Activated T-cell treated with anti-CD3 and anti-CD28 coated beads for 24 hours (primary cell): ENCODE measurements at regions not wholly inside any gene's neighbourhood (a gene's known extent, or its start where the extent isn't known, plus 50 kb on each side); places are given as distances from the start of the nearest gene placed in this dataset.

Experiments used
- DNase-seq: peaks from one replicate; pipeline ENCODE4 v3.0.0-alpha.2; 2020; ENCODE audit warnings: low read depth

- no peak for DNase-seq
These were observed 122.9 kb upstream of the ADAMTSL1 start for GRCh38 chr9:18350995-18351595.

GRCh38 chr9:18352711-18353110 is 121.2 kb upstream of the ADAMTSL1 start:
- DNase-seq, result no peak

GRCh38 chr9:18353473-18353872 is 120.5 kb upstream of the ADAMTSL1 start:
- no peak for DNase-seq

GRCh38 chr9:18357321-18357720 is 116.6 kb upstream of the ADAMTSL1 start:
- DNase-seq, result no peak

- no peak for DNase-seq
These were observed 115.6 kb upstream of the ADAMTSL1 start for GRCh38 chr9:18358325-18358724.

- no peak for DNase-seq
These were observed 114.6 kb upstream of the ADAMTSL1 start for GRCh38 chr9:18359335-18359734.

- no peak for DNase-seq
These were observed 113.9 kb upstream of the ADAMTSL1 start for GRCh38 chr9:18360005-18360404.

- no peak for DNase-seq
These were observed 112.3 kb upstream of the ADAMTSL1 start for GRCh38 chr9:18361646-18362045.

- DNase-seq, result no peak
These were observed 111.8 kb upstream of the ADAMTSL1 start for GRCh38 chr9:18362166-18362565.

GRCh38 chr9:18362901-18363685 is 110.9 kb upstream of the ADAMTSL1 start:
- no peak for DNase-seq

GRCh38 chr9:18365651-18366050 is 108.3 kb upstream of the ADAMTSL1 start:
- DNase-seq, result no peak

GRCh38 chr9:18366184-18366583 is 107.8 kb upstream of the ADAMTSL1 start:
- DNase-seq, result no peak

- DNase-seq, result no peak
These were observed 105.7 kb upstream of the ADAMTSL1 start for GRCh38 chr9:18368206-18368605.

- DNase-seq, result no peak
These were observed 102.8 kb upstream of the ADAMTSL1 start for GRCh38 chr9:18371141-18371540.

GRCh38 chr9:18371621-18372020 is 102.3 kb upstream of the ADAMTSL1 start:
- no peak for DNase-seq

- no peak for DNase-seq
These were observed 94.7 kb upstream of the ADAMTSL1 start for GRCh38 chr9:18379073-18379811.

- no peak for DNase-seq
These were observed 91.7 kb upstream of the ADAMTSL1 start for GRCh38 chr9:18382243-18382642.

- DNase-seq, result no peak
These were observed 89.9 kb upstream of the ADAMTSL1 start for GRCh38 chr9:18384066-18384465.

- DNase-seq, result no peak
These were observed 88.1 kb upstream of the ADAMTSL1 start for GRCh38 chr9:18385696-18386490.

- DNase-seq, result no peak
These were observed 83.6 kb upstream of the ADAMTSL1 start for GRCh38 chr9:18390393-18390792.

- no peak for DNase-seq
These were observed 80.4 kb upstream of the ADAMTSL1 start for GRCh38 chr9:18393340-18394130.
